OCI-LY1 (cell line): ENCODE measurements at regions not wholly inside any gene's neighbourhood (a gene's known extent, or its start where the extent isn't known, plus 50 kb on each side); places are given as distances from the start of the nearest gene placed in this dataset.

Experiments used
- EZH2 ChIP-seq: fragments of 200-600 bp; sonication (generic), shearing (Covaris generic); IDR thresholded peaks from 2 replicates; pipeline ENCODE4 v1.8.0; 2017; ENCODE audit warnings: borderline replicate concordance, mixed run types, mild to moderate bottlenecking, antibody characterized with exemption, low read length, moderate library complexity, mixed read lengths
- TF ChIP-seq, protein P1 (sequence below): fragments of 200-600 bp; sonication (generic), shearing (Covaris generic); IDR thresholded peaks from 2 replicates; pipeline ENCODE4 v1.5.1; 2017; ENCODE audit warnings: mild to moderate bottlenecking, antibody characterized with exemption, low read length, moderate library complexity, mixed read lengths

DNA sequence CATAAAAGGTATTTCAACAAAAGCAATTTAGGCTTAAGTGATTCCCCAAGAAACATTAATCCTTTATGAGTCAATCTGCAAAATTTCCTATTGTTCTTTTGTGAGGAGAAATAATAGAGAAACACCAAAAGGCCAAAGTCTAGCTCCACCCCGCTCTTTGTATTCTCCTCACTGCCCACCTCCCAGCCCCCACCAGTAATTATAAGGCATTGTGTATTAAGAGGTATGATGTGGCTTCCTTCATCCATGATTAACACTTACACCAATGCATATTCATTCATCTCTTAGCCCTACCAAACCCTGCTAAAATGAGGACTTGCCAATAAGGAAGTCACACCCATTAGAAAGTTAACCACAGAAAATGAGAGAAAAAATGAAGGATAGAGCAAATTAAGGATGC lies 105.3 kb upstream of the SPATA31D4 start:
- no peak for TF ChIP-seq EZH2
- TF ChIP-seq, protein P1, sequence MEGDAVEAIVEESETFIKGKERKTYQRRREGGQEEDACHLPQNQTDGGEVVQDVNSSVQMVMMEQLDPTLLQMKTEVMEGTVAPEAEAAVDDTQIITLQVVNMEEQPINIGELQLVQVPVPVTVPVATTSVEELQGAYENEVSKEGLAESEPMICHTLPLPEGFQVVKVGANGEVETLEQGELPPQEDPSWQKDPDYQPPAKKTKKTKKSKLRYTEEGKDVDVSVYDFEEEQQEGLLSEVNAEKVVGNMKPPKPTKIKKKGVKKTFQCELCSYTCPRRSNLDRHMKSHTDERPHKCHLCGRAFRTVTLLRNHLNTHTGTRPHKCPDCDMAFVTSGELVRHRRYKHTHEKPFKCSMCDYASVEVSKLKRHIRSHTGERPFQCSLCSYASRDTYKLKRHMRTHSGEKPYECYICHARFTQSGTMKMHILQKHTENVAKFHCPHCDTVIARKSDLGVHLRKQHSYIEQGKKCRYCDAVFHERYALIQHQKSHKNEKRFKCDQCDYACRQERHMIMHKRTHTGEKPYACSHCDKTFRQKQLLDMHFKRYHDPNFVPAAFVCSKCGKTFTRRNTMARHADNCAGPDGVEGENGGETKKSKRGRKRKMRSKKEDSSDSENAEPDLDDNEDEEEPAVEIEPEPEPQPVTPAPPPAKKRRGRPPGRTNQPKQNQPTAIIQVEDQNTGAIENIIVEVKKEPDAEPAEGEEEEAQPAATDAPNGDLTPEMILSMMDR, result no peak
